ENCODE measurements at regions not wholly inside any gene's neighbourhood (a gene's known extent, or its start where the extent isn't known, plus 50 kb on each side); places are given as distances from the start of the nearest gene placed in this dataset.

GRCh38 chr9:1296331-1296730, 246.2 kb downstream of the DMRT2 start:
- no peak overlapping the region for H3K27ac Mint-ChIP-seq
- 91% methylated on average over 1 of the region's 1 CpG; no CpG with 5 or more reads in 1 of the 2 experiments for WGBS, 2 experiments (ENCODE audit: insufficient coverage in 1 of 2, insufficient read length in 1 of 2)

DNA sequence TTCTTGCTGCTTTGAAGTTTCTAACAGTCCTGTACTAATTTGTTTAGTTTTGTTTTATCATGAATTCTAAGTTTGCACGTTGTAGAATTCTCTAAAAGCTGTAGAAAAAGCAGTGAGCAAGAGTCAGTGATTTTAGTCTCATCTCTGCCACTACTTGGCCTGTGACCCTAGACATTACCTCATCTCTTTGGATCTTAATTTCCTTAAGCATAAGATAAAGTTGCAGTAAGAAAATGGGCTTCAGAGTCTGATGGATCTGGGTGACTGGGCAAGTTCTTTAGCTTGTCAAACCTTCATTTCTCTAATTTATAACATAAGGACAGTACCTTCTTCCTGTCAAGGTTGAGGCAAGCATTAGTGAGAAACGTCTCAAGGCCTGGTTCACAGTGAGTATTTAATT, 247.9 kb downstream of the DMRT2 start:
- no peaks in the 10 kb centered on the region for H3K4me1 Mint-ChIP-seq
- H3K27me3 ChIP-seq (ENCODE audit: control insufficient read depth, insufficient read depth, low read length, poor library complexity, severe bottlenecking): no peaks in the 10 kb centered on the region
- no peak overlapping the region for H3K9ac ChIP-seq (ENCODE audit: extremely low read depth, low read length, poor library complexity, severe bottlenecking)
- no peaks in the 10 kb centered on the region for H3K9me3 ChIP-seq (ENCODE audit: control insufficient read depth, low read length)
- H3K4me3 ChIP-seq (ENCODE audit: low read length): no peak overlapping the region
- no peak for DNase-seq
- no peaks in the 10 kb centered on the region for H3K36me3 ChIP-seq (ENCODE audit: control insufficient read depth, insufficient read depth, low read length)
- H3K36me3 Mint-ChIP-seq (ENCODE audit: low read depth): no peaks in the 10 kb centered on the region
- no peaks in the 10 kb centered on the region for H3K9me3 Mint-ChIP-seq
- H3K27me3 Mint-ChIP-seq (ENCODE audit: insufficient read depth): peaks cover 5% of the 10 kb centered on the region
- H3K4me1 ChIP-seq (ENCODE audit: control insufficient read depth, insufficient read depth, low read length): no peaks in the 10 kb centered on the region
- H3K4me3 Mint-ChIP-seq: no peak overlapping the region
- TF ChIP-seq, protein P1, sequence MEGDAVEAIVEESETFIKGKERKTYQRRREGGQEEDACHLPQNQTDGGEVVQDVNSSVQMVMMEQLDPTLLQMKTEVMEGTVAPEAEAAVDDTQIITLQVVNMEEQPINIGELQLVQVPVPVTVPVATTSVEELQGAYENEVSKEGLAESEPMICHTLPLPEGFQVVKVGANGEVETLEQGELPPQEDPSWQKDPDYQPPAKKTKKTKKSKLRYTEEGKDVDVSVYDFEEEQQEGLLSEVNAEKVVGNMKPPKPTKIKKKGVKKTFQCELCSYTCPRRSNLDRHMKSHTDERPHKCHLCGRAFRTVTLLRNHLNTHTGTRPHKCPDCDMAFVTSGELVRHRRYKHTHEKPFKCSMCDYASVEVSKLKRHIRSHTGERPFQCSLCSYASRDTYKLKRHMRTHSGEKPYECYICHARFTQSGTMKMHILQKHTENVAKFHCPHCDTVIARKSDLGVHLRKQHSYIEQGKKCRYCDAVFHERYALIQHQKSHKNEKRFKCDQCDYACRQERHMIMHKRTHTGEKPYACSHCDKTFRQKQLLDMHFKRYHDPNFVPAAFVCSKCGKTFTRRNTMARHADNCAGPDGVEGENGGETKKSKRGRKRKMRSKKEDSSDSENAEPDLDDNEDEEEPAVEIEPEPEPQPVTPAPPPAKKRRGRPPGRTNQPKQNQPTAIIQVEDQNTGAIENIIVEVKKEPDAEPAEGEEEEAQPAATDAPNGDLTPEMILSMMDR (conservative IDR thresholded peaks at IDR 0.05): no peak
- no peak overlapping the region for H3K27ac Mint-ChIP-seq
- WGBS, 2 experiments (ENCODE audit: insufficient coverage in 1 of 2, insufficient read length in 1 of 2): 60 to 63% methylated on average over 1 to 2 of the region's 2 CpGs
- H3K27ac ChIP-seq (ENCODE audit: low read depth, low read length): no peak overlapping the region

More at GRCh38 chr9:1296331-1296730, 246.2 kb downstream of the DMRT2 start:
- H3K36me3 Mint-ChIP-seq (ENCODE audit: low read depth): no peaks in the 10 kb centered on the region
- no peak for DNase-seq
- Histone ChIP-seq H3K27ac (ENCODE audit: low read depth, low read length) (no peak overlapping the region), H3K9me3 (ENCODE audit: control insufficient read depth, low read length) (no peaks in the 10 kb centered on the region), H3K36me3 (ENCODE audit: control insufficient read depth, insufficient read depth, low read length) (no peaks in the 10 kb centered on the region), H3K4me1 (ENCODE audit: control insufficient read depth, insufficient read depth, low read length) (no peaks in the 10 kb centered on the region), H3K9ac (ENCODE audit: extremely low read depth, low read length, poor library complexity, severe bottlenecking) (no peak overlapping the region), H3K4me3 (ENCODE audit: low read length) (no peak overlapping the region), H3K27me3 (ENCODE audit: control insufficient read depth, insufficient read depth, low read length, poor library complexity, severe bottlenecking) (no peaks in the 10 kb centered on the region)
- TF ChIP-seq, protein P1 (conservative IDR thresholded peaks at IDR 0.05): no peak
- H3K4me3 Mint-ChIP-seq: no peak overlapping the region
- H3K9me3 Mint-ChIP-seq: no peaks in the 10 kb centered on the region
- no peaks in the 10 kb centered on the region for H3K4me1 Mint-ChIP-seq
- H3K27me3 Mint-ChIP-seq (ENCODE audit: insufficient read depth): peaks cover 18% of the 10 kb centered on the region

DNA sequence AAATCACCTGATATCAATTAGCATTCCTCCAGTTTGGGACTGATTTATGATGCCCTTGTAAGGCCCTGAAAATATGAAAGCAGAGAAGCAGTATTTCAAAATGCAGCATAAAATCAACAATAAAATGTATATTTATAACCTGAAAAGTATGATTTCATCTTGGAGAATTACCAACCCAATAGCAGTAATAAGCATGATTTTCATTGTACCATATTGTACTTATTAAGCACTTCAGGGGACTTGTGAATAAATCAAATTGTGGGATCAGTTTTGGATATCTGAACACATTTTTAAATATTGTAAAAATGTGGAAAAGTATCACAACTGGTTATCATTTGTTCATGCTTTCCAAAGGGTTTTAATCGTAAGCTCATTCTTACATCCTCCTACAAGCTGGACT, 250.8 kb downstream of the DMRT2 start:
- no peaks in the 10 kb centered on the region for H3K9me3 ChIP-seq (ENCODE audit: control insufficient read depth, low read length)
- no peak overlapping the region for H3K27ac Mint-ChIP-seq
- DNase-seq: no peak
- TF ChIP-seq, protein P1 (conservative IDR thresholded peaks at IDR 0.05): no peak
- H3K9me3 Mint-ChIP-seq: no peaks in the 10 kb centered on the region
- H3K36me3 ChIP-seq (ENCODE audit: control insufficient read depth, insufficient read depth, low read length): no peaks in the 10 kb centered on the region
- no peaks in the 10 kb centered on the region for H3K4me1 ChIP-seq (ENCODE audit: control insufficient read depth, insufficient read depth, low read length)
- no peak overlapping the region for H3K4me3 Mint-ChIP-seq
- H3K27ac ChIP-seq (ENCODE audit: low read depth, low read length): no peak overlapping the region
- 0% methylated on average over 1 of the region's 1 CpG; no CpG with 5 or more reads in 1 of the 2 experiments for WGBS, 2 experiments (ENCODE audit: insufficient coverage in 1 of 2, insufficient read length in 1 of 2)
- H3K9ac ChIP-seq (ENCODE audit: extremely low read depth, low read length, poor library complexity, severe bottlenecking): no peak overlapping the region
- H3K27me3 ChIP-seq (ENCODE audit: control insufficient read depth, insufficient read depth, low read length, poor library complexity, severe bottlenecking): no peaks in the 10 kb centered on the region
- H3K27me3 Mint-ChIP-seq (ENCODE audit: insufficient read depth): peaks cover 2% of the 10 kb centered on the region
- H3K4me1 Mint-ChIP-seq: no peaks in the 10 kb centered on the region
- H3K36me3 Mint-ChIP-seq (ENCODE audit: low read depth): no peaks in the 10 kb centered on the region
- no peak overlapping the region for H3K4me3 ChIP-seq (ENCODE audit: low read length)

All from endodermal cell (in vitro differentiated cells).